ENCODE measurements at regions not wholly inside any gene's neighbourhood (a gene's known extent, or its start where the extent isn't known, plus 50 kb on each side); places are given as distances from the start of the nearest gene placed in this dataset.

GRCh38 chr4:167775375-167775774 lies 317.0 kb upstream of the ANXA10 start:
- H3K4me3 ChIP-seq (replicated peaks in 1 of 2; ENCODE audit: low read depth in 1 of 2, low read length in 2 of 2): no peak overlapping the region
- TF ChIP-seq ATF3 (IDR thresholded peaks at IDR 0.05) (no peak), SRF (IDR thresholded peaks at IDR 0.05; ENCODE audit: low read depth) (no peak), ZNF274 (IDR thresholded peaks at IDR 0.05; ENCODE audit: low read depth, low read length) (no peak), ELF1 (IDR thresholded peaks at IDR 0.05; ENCODE audit: borderline replicate concordance, low read depth) (no peak), CBX3 (IDR thresholded peaks at IDR 0.05; ENCODE audit: low read depth) (no peak), POLR2AphosphoS5 (IDR thresholded peaks at IDR 0.05; ENCODE audit: low read depth, low read length) (no peak), SIN3A (IDR thresholded peaks at IDR 0.05; ENCODE audit: low read depth) (no peak), FOSL1 (IDR thresholded peaks at IDR 0.05; ENCODE audit: low read depth) (no peak), JUND (IDR thresholded peaks at IDR 0.05) (no peak), SP1 (IDR thresholded peaks at IDR 0.05; ENCODE audit: low read depth) (no peak), CEBPB (IDR thresholded peaks at IDR 0.05; ENCODE audit: low read depth) (no peak), MAX (IDR thresholded peaks at IDR 0.05) (no peak)
- DNase-seq (ENCODE audit: low read depth, low spot score) (no peak), ATAC-seq (no peak)
- no peaks in the 10 kb centered on the region for H3K9me2 ChIP-seq (ENCODE audit: insufficient read depth)
- RAD21 ChIA-PET (ENCODE audit: low non-redundant PET in 1 of 2, low total read pairs in 2 of 2, uncharacterized antibody in 2 of 2, unreplicated experiment in 2 of 2): no interaction called here
- POLR2A ChIA-PET: no interaction called here
- no peaks in the 10 kb centered on the region for H3K27me3 ChIP-seq (ENCODE audit: insufficient read depth, low read length)
- H3K9ac ChIP-seq (ENCODE audit: low read length): no peak overlapping the region
- H3K79me2 ChIP-seq (ENCODE audit: insufficient read depth, low read length): no peaks in the 10 kb centered on the region
- CTCF ChIA-PET: no interaction called here
- H3K9me3 ChIP-seq (ENCODE audit: control insufficient read depth in 1 of 2, insufficient read depth in 1 of 2, low read depth in 1 of 2, low read length in 2 of 2): no peaks in the 10 kb centered on the region
- H3K27ac ChIP-seq (ENCODE audit: low read depth, low read length): no peak overlapping the region
- no TSS peak for BruUV-seq (replicated peaks)
- H2AFZ ChIP-seq (ENCODE audit: low read depth, low read length, poor library complexity, severe bottlenecking): no peak overlapping the region
- intact Hi-C loops (cut with micrococcal nuclease): no loop called here
- H3K4me1 ChIP-seq (ENCODE audit: control insufficient read depth in 1 of 2, insufficient read depth in 2 of 2, low read length in 2 of 2): no peaks in the 10 kb centered on the region
- no peaks in the 10 kb centered on the region for H4K20me1 ChIP-seq (ENCODE audit: insufficient read depth)
- no peak overlapping the region for H3K4me2 ChIP-seq (ENCODE audit: low read length)
- no peaks in the 10 kb centered on the region for H3K36me3 ChIP-seq (ENCODE audit: control insufficient read depth in 1 of 2, insufficient read depth in 2 of 2, low read length in 2 of 2)

- Histone ChIP-seq H3K4me1 (ENCODE audit: control insufficient read depth in 1 of 2, insufficient read depth in 2 of 2, low read length in 2 of 2) (no peaks in the 10 kb centered on the region), H3K36me3 (ENCODE audit: control insufficient read depth in 1 of 2, insufficient read depth in 2 of 2, low read length in 2 of 2) (no peaks in the 10 kb centered on the region), H3K9me2 (ENCODE audit: insufficient read depth) (no peaks in the 10 kb centered on the region), H3K27ac (ENCODE audit: low read depth, low read length) (no peak overlapping the region), H3K27me3 (ENCODE audit: insufficient read depth, low read length) (no peaks in the 10 kb centered on the region), H4K20me1 (ENCODE audit: insufficient read depth) (no peaks in the 10 kb centered on the region), H2AFZ (ENCODE audit: low read depth, low read length, poor library complexity, severe bottlenecking) (no peak overlapping the region), H3K4me3 (replicated peaks in 1 of 2; ENCODE audit: low read depth in 1 of 2, low read length in 2 of 2) (no peak overlapping the region), H3K9me3 (ENCODE audit: control insufficient read depth in 1 of 2, insufficient read depth in 1 of 2, low read depth in 1 of 2, low read length in 2 of 2) (no peaks in the 10 kb centered on the region), H3K4me2 (ENCODE audit: low read length) (no peak overlapping the region), H3K9ac (ENCODE audit: low read length) (no peak overlapping the region), H3K79me2 (ENCODE audit: insufficient read depth, low read length) (no peaks in the 10 kb centered on the region)
- ATAC-seq: no peak
- ChIA-PET RAD21 (ENCODE audit: low non-redundant PET in 1 of 2, low total read pairs in 2 of 2, uncharacterized antibody in 2 of 2, unreplicated experiment in 2 of 2) (no interaction called here), CTCF (no interaction called here), POLR2A (no interaction called here)
- TF ChIP-seq REST (IDR thresholded peaks at IDR 0.05; ENCODE audit: low read depth): no peak
- TF ChIP-seq CTCF (IDR thresholded peaks at IDR 0.05 in 2 of 3, conservative IDR thresholded peaks at IDR 0.05 in 1 of 3; ENCODE audit: borderline replicate concordance in 1 of 3, insufficient read depth in 1 of 3, low read depth in 2 of 3, low read length in 2 of 3): 0 out of 6 replicates have a peak, but pooled peaks of 1 of the 3 experiments have one; percentile 5
- intact Hi-C loops (cut with micrococcal nuclease): no loop called here
- no TSS peak for BruUV-seq (replicated peaks)
- no peak for DNase-seq (ENCODE audit: low read depth, low spot score)
These were observed 313.1 kb upstream of the ANXA10 start for GRCh38 chr4:167779280-167779679.

Measured in HCT116 (cell line).